C4-2B (cell line): ENCODE measurements at regions not wholly inside any gene's neighbourhood (a gene's known extent, or its start where the extent isn't known, plus 50 kb on each side); places are given as distances from the start of the nearest gene placed in this dataset.

ENCODE experiments used
- CTCF ChIP-seq: fragments of 450-650 bp; conservative IDR thresholded peaks from 2 replicates; pipeline ENCODE4 v1.5.1; 2017; ENCODE audit warnings: mild to moderate bottlenecking
- ZFX ChIP-seq: fragments of 450-650 bp; IDR thresholded peaks from 2 replicates; pipeline ENCODE4 v1.6.1; 2017

- TF ChIP-seq CTCF = no peak
- TF ChIP-seq ZFX = no peak
Observed at GRCh38 chr7:125526092-125526491, 596.5 kb upstream of the POT1 start.
